Mucosa of rectum (tissue), 2 donors: ENCODE measurements at regions not wholly inside any gene's neighbourhood (a gene's known extent, or its start where the extent isn't known, plus 50 kb on each side); places are given as distances from the start of the nearest gene placed in this dataset.

ENCODE experiments used
- H3K27ac ChIP-seq, 2 donors: one replicate each; pipeline ENCODE4 v1.7.0; 2013; ENCODE audit warnings: inconsistent platforms in 2 of 2, low read depth in 2 of 2, low read length in 2 of 2
- H3K27me3 ChIP-seq, 2 donors: one replicate each; pipeline ENCODE4 v1.7.0; 2013; ENCODE audit warnings: low read length in 2 of 2; ENCODE audit not compliant: control insufficient read depth in 2 of 2, insufficient read depth in 2 of 2
- H3K36me3 ChIP-seq, 2 donors: one replicate each; pipeline ENCODE4 v1.7.0; 2013; ENCODE audit warnings: low read length in 2 of 2; ENCODE audit not compliant: control insufficient read depth in 2 of 2, insufficient read depth in 2 of 2
- H3K4me1 ChIP-seq, 2 donors: one replicate each; pipeline ENCODE4 v1.7.0; 2013; ENCODE audit warnings: low read length in 2 of 2, mild to moderate bottlenecking in 1 of 2; ENCODE audit not compliant: control insufficient read depth in 2 of 2, insufficient read depth in 2 of 2
- H3K4me3 ChIP-seq, 2 donors: one replicate each; pipeline ENCODE4 v1.7.0; 2013; ENCODE audit warnings: low read length in 2 of 2
- H3K9ac ChIP-seq, 2 donors: one replicate each; pipeline ENCODE4 v1.7.0; 2013; ENCODE audit warnings: low read length in 2 of 2, low read depth in 1 of 2, mild to moderate bottlenecking in 1 of 2
- H3K9me3 ChIP-seq, 2 donors: one replicate each; pipeline ENCODE4 v1.7.0; 2013; ENCODE audit warnings: low read length in 2 of 2; ENCODE audit not compliant: control insufficient read depth in 2 of 2
- donor health status: healthy.
- donor health status: Normal muscosa, but diverticular disease.

- Histone ChIP-seq H3K4me3 (no peak overlapping the region), H3K9ac (no peak overlapping the region), H3K4me1 (peaks cover 0 to 3% of the 10 kb centered on the region in 2 donors), H3K27ac (no peak overlapping the region), H3K36me3 (no peaks in the 10 kb centered on the region), H3K27me3 (no peaks in the 10 kb centered on the region), H3K9me3 (no peaks in the 10 kb centered on the region)
Measured at GRCh38 chr9:107875571-107875980, 386.0 kb upstream of the KLF4 start.

DNA sequence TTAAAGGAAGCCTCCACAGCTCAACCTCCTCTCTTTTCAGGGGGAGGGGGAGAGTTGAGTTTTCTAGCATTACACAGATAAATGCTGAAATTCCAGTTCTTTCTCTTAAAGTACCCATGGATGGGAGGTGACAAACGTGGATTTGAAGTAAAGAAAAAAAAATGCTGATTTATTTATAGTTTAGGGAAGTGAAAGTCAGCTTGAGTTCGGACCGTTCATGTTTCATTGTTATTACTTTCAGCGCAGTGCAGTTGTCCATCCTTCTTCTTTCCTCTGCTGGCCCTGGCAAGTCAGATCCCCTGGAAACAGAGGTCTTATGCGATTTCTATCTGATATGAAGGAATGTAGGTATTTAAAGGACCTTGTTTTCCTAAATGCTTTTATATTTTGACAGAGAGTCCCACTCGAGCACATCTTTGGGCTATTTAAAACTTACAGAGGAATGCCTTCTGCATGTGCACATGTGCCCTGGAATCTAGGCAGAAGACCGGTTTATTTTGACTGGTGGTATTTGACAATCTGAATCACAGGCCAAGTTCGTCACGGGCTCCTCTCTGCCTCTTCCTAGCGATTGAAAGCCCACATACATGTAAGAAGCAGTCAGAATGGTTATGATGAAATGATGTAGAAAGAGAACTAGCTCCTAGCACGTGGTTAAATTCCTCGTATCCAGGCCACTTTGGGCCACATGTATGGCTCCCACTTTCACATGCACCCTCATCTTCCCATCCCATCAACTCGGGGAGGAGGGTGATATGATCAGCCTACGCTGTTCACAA lies 385.2 kb upstream of the KLF4 start:
- H3K4me3 ChIP-seq: no peak overlapping the region
- H3K27me3 ChIP-seq: no peaks in the 10 kb centered on the region
- no peak overlapping the region for H3K27ac ChIP-seq
- H3K36me3 ChIP-seq: no peaks in the 10 kb centered on the region
- no peak overlapping the region for H3K9ac ChIP-seq
- peaks cover 0 to 3% of the 10 kb centered on the region in 2 donors for H3K4me1 ChIP-seq
- no peaks in the 10 kb centered on the region for H3K9me3 ChIP-seq

DNA sequence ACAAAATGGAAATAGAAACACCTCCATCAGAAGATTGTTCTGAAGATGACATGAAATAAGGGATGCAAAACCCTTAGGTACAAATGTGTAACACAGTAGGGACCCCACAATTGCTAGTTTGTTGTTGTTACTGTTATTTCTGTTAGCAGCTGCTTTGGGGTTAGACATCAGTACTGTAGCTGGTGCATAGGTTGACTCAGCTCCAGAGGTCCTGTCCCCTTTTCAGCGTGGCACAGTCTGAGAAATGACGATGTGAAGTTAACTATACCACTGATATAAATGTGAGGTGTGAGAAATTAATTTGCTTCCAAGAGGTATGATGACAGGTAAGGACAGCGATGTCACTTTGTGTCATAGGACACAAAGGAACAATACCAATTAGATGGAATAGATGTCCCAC lies 384.6 kb upstream of the KLF4 start:
- Histone ChIP-seq H3K36me3 (no peaks in the 10 kb centered on the region), H3K4me3 (no peak overlapping the region), H3K4me1 (peaks cover 0 to 3% of the 10 kb centered on the region in 2 donors), H3K27ac (no peak overlapping the region), H3K27me3 (no peaks in the 10 kb centered on the region), H3K9ac (no peak overlapping the region), H3K9me3 (no peaks in the 10 kb centered on the region)

DNA sequence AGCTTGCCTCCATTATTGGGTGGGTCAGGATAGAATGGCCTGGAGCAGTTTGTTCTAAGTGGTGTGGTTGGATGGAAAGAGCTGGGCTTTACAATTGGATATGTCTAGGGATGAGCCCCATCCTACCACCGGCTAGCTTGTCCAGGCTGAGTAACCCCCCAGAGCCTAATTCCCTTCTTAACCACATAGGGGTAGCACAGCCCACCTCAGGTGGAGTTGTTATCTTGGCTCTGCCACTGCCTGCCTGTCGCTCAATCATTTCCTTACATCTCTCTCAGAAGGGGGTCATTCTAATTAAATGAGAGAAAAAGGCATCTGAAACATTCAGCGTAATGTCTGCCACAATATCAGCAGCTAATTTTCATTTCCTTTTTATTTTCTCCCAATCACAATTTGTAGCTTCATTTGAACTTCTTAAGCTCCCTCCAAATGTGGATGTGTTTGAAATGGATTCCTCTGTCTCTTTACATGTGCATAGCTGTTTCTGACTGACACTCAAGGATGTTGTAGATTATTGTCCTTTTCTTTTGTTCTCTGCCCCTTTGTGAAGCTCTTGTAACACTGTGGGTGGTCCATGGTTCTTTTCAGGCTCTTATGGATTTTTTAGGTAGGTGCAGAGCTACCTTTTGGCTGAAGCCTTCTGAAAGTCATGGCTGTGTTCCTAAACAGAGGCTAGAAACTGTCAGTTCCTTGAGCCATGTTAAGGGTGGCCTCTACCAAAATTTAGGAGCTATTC lies 383.1 kb upstream of the KLF4 start:
- Histone ChIP-seq H3K27me3 (no peaks in the 10 kb centered on the region), H3K4me3 (no peak overlapping the region), H3K9ac (no peak overlapping the region), H3K9me3 (no peaks in the 10 kb centered on the region), H3K4me1 (peaks cover 0 to 3% of the 10 kb centered on the region in 2 donors), H3K36me3 (no peaks in the 10 kb centered on the region), H3K27ac (no peak overlapping the region)

GRCh38 chr9:107870927-107871680 lies 381.5 kb upstream of the KLF4 start:
- Histone ChIP-seq H3K36me3 (no peaks in the 10 kb centered on the region), H3K9me3 (no peaks in the 10 kb centered on the region), H3K4me1 (peaks cover 0 to 3% of the 10 kb centered on the region in 2 donors), H3K27ac (no peak overlapping the region), H3K27me3 (no peaks in the 10 kb centered on the region), H3K4me3 (no peak overlapping the region), H3K9ac (no peak overlapping the region)

- Histone ChIP-seq H3K4me1 (peaks cover 0 to 3% of the 10 kb centered on the region in 2 donors), H3K9me3 (no peaks in the 10 kb centered on the region), H3K9ac (no peak overlapping the region), H3K36me3 (no peaks in the 10 kb centered on the region), H3K4me3 (no peak overlapping the region), H3K27ac (no peak overlapping the region), H3K27me3 (no peaks in the 10 kb centered on the region)
Measured at GRCh38 chr9:107870221-107870620, 380.7 kb upstream of the KLF4 start.

- no peaks in the 10 kb centered on the region for H3K9me3 ChIP-seq
Measured at GRCh38 chr9:107869111-107869510, 379.5 kb upstream of the KLF4 start.

GRCh38 chr9:107868186-107868585 lies 378.6 kb upstream of the KLF4 start:
- H3K36me3 ChIP-seq: no peaks in the 10 kb centered on the region

More at GRCh38 chr9:107869111-107869510, 379.5 kb upstream of the KLF4 start:
- H3K27me3 ChIP-seq: no peaks in the 10 kb centered on the region
- H3K36me3 ChIP-seq: no peaks in the 10 kb centered on the region
- H3K4me3 ChIP-seq: no peak overlapping the region
- no peak overlapping the region for H3K9ac ChIP-seq
- H3K4me1 ChIP-seq: no peaks in the 10 kb centered on the region
- no peak overlapping the region for H3K27ac ChIP-seq

GRCh38 chr9:107867738-107868137 lies 378.2 kb upstream of the KLF4 start:
- no peak overlapping the region for H3K4me3 ChIP-seq
- no peak overlapping the region for H3K27ac ChIP-seq
- no peaks in the 10 kb centered on the region for H3K27me3 ChIP-seq
- H3K9ac ChIP-seq: no peak overlapping the region
- no peaks in the 10 kb centered on the region for H3K36me3 ChIP-seq
- no peaks in the 10 kb centered on the region for H3K9me3 ChIP-seq
- no peaks in the 10 kb centered on the region for H3K4me1 ChIP-seq

More at GRCh38 chr9:107868186-107868585, 378.6 kb upstream of the KLF4 start:
- H3K9ac ChIP-seq: no peak overlapping the region
- no peak overlapping the region for H3K27ac ChIP-seq
- no peaks in the 10 kb centered on the region for H3K4me1 ChIP-seq
- H3K27me3 ChIP-seq: no peaks in the 10 kb centered on the region
- no peaks in the 10 kb centered on the region for H3K9me3 ChIP-seq
- no peak overlapping the region for H3K4me3 ChIP-seq
